ENCODE measurements at regions not wholly inside any gene's neighbourhood (a gene's known extent, or its start where the extent isn't known, plus 50 kb on each side); places are given as distances from the start of the nearest gene placed in this dataset.
"Not testable (repeated sequence)": the region's sequence is repeated elsewhere in the genome, so short reads cannot be mapped to it uniquely, and the experiment has no call there.

- DNase-seq (ENCODE audit: low read depth in 1 of 2, low spot score in 1 of 2): no peak
- H3K4me3 ChIP-seq (replicated peaks; ENCODE audit: insufficient read depth, low read length): no peak overlapping the region
- no peaks in the 10 kb centered on the region for H3K27me3 ChIP-seq (ENCODE audit: insufficient read depth, poor library complexity, severe bottlenecking)
- no peak overlapping the region for H3K27ac ChIP-seq (replicated peaks)
- TF ChIP-seq, protein P1, sequence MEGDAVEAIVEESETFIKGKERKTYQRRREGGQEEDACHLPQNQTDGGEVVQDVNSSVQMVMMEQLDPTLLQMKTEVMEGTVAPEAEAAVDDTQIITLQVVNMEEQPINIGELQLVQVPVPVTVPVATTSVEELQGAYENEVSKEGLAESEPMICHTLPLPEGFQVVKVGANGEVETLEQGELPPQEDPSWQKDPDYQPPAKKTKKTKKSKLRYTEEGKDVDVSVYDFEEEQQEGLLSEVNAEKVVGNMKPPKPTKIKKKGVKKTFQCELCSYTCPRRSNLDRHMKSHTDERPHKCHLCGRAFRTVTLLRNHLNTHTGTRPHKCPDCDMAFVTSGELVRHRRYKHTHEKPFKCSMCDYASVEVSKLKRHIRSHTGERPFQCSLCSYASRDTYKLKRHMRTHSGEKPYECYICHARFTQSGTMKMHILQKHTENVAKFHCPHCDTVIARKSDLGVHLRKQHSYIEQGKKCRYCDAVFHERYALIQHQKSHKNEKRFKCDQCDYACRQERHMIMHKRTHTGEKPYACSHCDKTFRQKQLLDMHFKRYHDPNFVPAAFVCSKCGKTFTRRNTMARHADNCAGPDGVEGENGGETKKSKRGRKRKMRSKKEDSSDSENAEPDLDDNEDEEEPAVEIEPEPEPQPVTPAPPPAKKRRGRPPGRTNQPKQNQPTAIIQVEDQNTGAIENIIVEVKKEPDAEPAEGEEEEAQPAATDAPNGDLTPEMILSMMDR (IDR thresholded peaks at IDR 0.05; ENCODE audit: insufficient read depth, low read length): no peak
- TF ChIP-seq GABPA (IDR thresholded peaks at IDR 0.05; ENCODE audit: low read depth) (no peak), SPI1 (IDR thresholded peaks at IDR 0.05; ENCODE audit: borderline replicate concordance, low read depth) (no peak), POLR2AphosphoS5 (IDR thresholded peaks at IDR 0.05; ENCODE audit: low read depth) (no peak)
- TF ChIP-seq, protein P2, sequence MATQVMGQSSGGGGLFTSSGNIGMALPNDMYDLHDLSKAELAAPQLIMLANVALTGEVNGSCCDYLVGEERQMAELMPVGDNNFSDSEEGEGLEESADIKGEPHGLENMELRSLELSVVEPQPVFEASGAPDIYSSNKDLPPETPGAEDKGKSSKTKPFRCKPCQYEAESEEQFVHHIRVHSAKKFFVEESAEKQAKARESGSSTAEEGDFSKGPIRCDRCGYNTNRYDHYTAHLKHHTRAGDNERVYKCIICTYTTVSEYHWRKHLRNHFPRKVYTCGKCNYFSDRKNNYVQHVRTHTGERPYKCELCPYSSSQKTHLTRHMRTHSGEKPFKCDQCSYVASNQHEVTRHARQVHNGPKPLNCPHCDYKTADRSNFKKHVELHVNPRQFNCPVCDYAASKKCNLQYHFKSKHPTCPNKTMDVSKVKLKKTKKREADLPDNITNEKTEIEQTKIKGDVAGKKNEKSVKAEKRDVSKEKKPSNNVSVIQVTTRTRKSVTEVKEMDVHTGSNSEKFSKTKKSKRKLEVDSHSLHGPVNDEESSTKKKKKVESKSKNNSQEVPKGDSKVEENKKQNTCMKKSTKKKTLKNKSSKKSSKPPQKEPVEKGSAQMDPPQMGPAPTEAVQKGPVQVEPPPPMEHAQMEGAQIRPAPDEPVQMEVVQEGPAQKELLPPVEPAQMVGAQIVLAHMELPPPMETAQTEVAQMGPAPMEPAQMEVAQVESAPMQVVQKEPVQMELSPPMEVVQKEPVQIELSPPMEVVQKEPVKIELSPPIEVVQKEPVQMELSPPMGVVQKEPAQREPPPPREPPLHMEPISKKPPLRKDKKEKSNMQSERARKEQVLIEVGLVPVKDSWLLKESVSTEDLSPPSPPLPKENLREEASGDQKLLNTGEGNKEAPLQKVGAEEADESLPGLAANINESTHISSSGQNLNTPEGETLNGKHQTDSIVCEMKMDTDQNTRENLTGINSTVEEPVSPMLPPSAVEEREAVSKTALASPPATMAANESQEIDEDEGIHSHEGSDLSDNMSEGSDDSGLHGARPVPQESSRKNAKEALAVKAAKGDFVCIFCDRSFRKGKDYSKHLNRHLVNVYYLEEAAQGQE (IDR thresholded peaks at IDR 0.05; ENCODE audit: insufficient replicate concordance, low read depth): no peak
Observed at GRCh38 chr3:64789111-64789510, 101.3 kb upstream of the ADAMTS9 start.

DNA sequence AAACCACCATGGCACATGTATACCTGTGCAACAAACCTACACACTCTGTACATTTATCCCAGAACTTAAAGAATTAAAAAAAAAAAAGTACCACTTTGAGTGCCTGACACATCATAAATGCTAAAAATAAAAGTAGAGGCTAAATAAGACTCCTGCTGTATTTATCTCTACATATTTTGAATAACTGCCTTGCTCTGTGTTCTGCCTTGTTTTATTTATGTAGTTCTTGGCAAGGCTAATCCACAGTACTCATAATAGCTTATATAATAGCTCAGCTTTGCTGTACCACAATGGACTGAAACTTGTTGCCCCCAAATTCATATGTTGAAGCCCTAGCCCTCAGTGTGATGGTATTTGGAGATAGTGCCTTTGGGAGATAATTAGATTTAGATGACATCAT lies 95.4 kb upstream of the ADAMTS9 start:
- no peaks in the 10 kb centered on the region for H3K27me3 ChIP-seq (ENCODE audit: insufficient read depth, poor library complexity, severe bottlenecking)
- no peak overlapping the region for H3K4me3 ChIP-seq (replicated peaks; ENCODE audit: insufficient read depth, low read length)
- no peak overlapping the region for H3K27ac ChIP-seq (replicated peaks)
- TF ChIP-seq, protein P2 (IDR thresholded peaks at IDR 0.05; ENCODE audit: insufficient replicate concordance, low read depth): no peak
- TF ChIP-seq, protein P1 (IDR thresholded peaks at IDR 0.05; ENCODE audit: insufficient read depth, low read length): no peak
- no peak for TF ChIP-seq POLR2AphosphoS5 (IDR thresholded peaks at IDR 0.05; ENCODE audit: low read depth)
- TF ChIP-seq GABPA (IDR thresholded peaks at IDR 0.05; ENCODE audit: low read depth): no peak
- no peak for TF ChIP-seq SPI1 (IDR thresholded peaks at IDR 0.05; ENCODE audit: borderline replicate concordance, low read depth)
- DNase-seq (ENCODE audit: low read depth in 1 of 2, low spot score in 1 of 2): no peak

- DNase-seq (ENCODE audit: low read depth in 1 of 2, low spot score in 1 of 2); H3K27me3 ChIP-seq (ENCODE audit: insufficient read depth, poor library complexity, severe bottlenecking); H3K27ac ChIP-seq (replicated peaks): not testable (repeated sequence)
Observed at GRCh38 chr3:64780923-64781322, 93.1 kb upstream of the ADAMTS9 start.

DNA sequence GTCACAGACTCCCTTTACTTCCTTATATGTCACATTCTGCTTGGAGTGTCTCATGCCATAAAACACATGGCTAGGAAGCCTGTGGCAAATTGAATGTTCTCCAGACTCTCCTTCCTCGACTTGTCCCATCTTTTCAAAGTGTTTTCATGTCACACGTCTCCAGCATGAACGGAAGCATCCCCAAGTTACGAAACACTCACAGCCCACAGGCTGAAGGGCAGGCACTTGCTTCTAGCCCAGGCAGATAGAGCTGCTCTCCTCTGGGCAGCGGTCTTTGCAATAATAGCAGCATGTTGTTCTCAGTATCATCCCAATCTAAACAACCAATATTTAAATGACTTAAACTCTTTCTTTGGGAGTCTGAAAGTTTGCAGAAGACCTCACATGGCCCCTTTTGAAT lies 85.3 kb upstream of the ADAMTS9 start:
- no peak for DNase-seq (ENCODE audit: low read depth in 1 of 2, low spot score in 1 of 2)
- TF ChIP-seq, protein P2 (IDR thresholded peaks at IDR 0.05; ENCODE audit: insufficient replicate concordance, low read depth): no peak
- no peak for TF ChIP-seq POLR2AphosphoS5 (IDR thresholded peaks at IDR 0.05; ENCODE audit: low read depth)
- no peak for TF ChIP-seq SPI1 (IDR thresholded peaks at IDR 0.05; ENCODE audit: borderline replicate concordance, low read depth)
- TF ChIP-seq GABPA (IDR thresholded peaks at IDR 0.05; ENCODE audit: low read depth): no peak
- TF ChIP-seq, protein P1 (IDR thresholded peaks at IDR 0.05; ENCODE audit: insufficient read depth, low read length): no peak
- no peak overlapping the region for H3K4me3 ChIP-seq (replicated peaks; ENCODE audit: insufficient read depth, low read length)
- H3K27me3 ChIP-seq (ENCODE audit: insufficient read depth, poor library complexity, severe bottlenecking): no peaks in the 10 kb centered on the region
- H3K27ac ChIP-seq (replicated peaks): no peak overlapping the region

More at GRCh38 chr3:64780923-64781322, 93.1 kb upstream of the ADAMTS9 start:
- not testable (repeated sequence) for H3K4me3 ChIP-seq (replicated peaks; ENCODE audit: insufficient read depth, low read length)

All from HL-60 (cell line).